ENCODE measurements at regions not wholly inside any gene's neighbourhood (a gene's known extent, or its start where the extent isn't known, plus 50 kb on each side); places are given as distances from the start of the nearest gene placed in this dataset.

- Histone ChIP-seq H3K4me2 (ENCODE audit: low read length) (no peak overlapping the region), H4K20me1 (ENCODE audit: low read length) (no peaks in the 10 kb centered on the region), H3K9me2 (replicated peaks; ENCODE audit: low read length) (no peaks in the 10 kb centered on the region), H3K4me3 (ENCODE audit: low read length) (no peak overlapping the region), H3K79me2 (ENCODE audit: low read length) (no peaks in the 10 kb centered on the region), H3F3A (ENCODE audit: low read length, unreplicated experiment) (no peaks in the 10 kb centered on the region), H3K9ac (ENCODE audit: low read length) (no peak overlapping the region), H3K9me3 (ENCODE audit: low read length) (0 out of 2 replicates have a peak, but pooled peaks cover 5% of the 10 kb centered on the region), H2AFZ (ENCODE audit: low read length) (no peak overlapping the region), H3K27me3 (ENCODE audit: low read length) (no peaks in the 10 kb centered on the region), H3K36me3 (ENCODE audit: low read depth, low read length) (no peaks in the 10 kb centered on the region), H3K27ac (ENCODE audit: low read length) (no peak overlapping the region), H3K4me1 (ENCODE audit: insufficient read depth, low read length) (no peaks in the 10 kb centered on the region)
- ATAC-seq (no peak), DNase-seq (no peak)
- ChIA-PET CTCF (no interaction called here), POLR2A (ENCODE audit: unreplicated experiment) (no interaction called here)
- no TSS peak for BruUV-seq (replicated peaks)
- no peak for TF ChIP-seq EZH2 (IDR thresholded peaks at IDR 0.05; ENCODE audit: low read length, unreplicated experiment)
- TF ChIP-seq EZH2phosphoT487 (IDR thresholded peaks at IDR 0.05; ENCODE audit: borderline replicate concordance, low read length), result no peak
- TF ChIP-seq CTCF (conservative IDR thresholded peaks at IDR 0.05; ENCODE audit: low read depth, low read length), result no peak
- intact Hi-C loops (cut with micrococcal nuclease), result no loop called here
Measured at GRCh38 chr20:40551125-40551530, 137.9 kb downstream of the MAFB start.

- H4K20me1 ChIP-seq (ENCODE audit: low read length), result no peaks in the 10 kb centered on the region
- no peak overlapping the region for H3K4me2 ChIP-seq (ENCODE audit: low read length)
- TF ChIP-seq EZH2 (IDR thresholded peaks at IDR 0.05; ENCODE audit: low read length, unreplicated experiment), result no peak
- TF ChIP-seq CTCF (conservative IDR thresholded peaks at IDR 0.05; ENCODE audit: low read depth, low read length), result no peak
- no peak for TF ChIP-seq EZH2phosphoT487 (IDR thresholded peaks at IDR 0.05; ENCODE audit: borderline replicate concordance, low read length)
- no peak overlapping the region for H3K4me3 ChIP-seq (ENCODE audit: low read length)
- ChIA-PET CTCF (no interaction called here), POLR2A (ENCODE audit: unreplicated experiment) (no interaction called here)
- no peaks in the 10 kb centered on the region for H3K4me1 ChIP-seq (ENCODE audit: insufficient read depth, low read length)
- no peak for DNase-seq
- no peak overlapping the region for H2AFZ ChIP-seq (ENCODE audit: low read length)
- no peaks in the 10 kb centered on the region for H3K79me2 ChIP-seq (ENCODE audit: low read length)
- intact Hi-C loops (cut with micrococcal nuclease), result no loop called here
- H3K27me3 ChIP-seq (ENCODE audit: low read length), result no peaks in the 10 kb centered on the region
- H3K9ac ChIP-seq (ENCODE audit: low read length), result no peak overlapping the region
- BruUV-seq (replicated peaks), result no TSS peak
- no peak overlapping the region for H3K27ac ChIP-seq (ENCODE audit: low read length)
- no peaks in the 10 kb centered on the region for H3F3A ChIP-seq (ENCODE audit: low read length, unreplicated experiment)
- no peaks in the 10 kb centered on the region for H3K36me3 ChIP-seq (ENCODE audit: low read depth, low read length)
- H3K9me3 ChIP-seq (ENCODE audit: low read length), result 0 out of 2 replicates have a peak, but pooled peaks cover 5% of the 10 kb centered on the region
- H3K9me2 ChIP-seq (replicated peaks; ENCODE audit: low read length), result no peaks in the 10 kb centered on the region
- ATAC-seq, result no peak
Measured at GRCh38 chr20:40547483-40548091, 141.4 kb downstream of the MAFB start.

GRCh38 chr20:40545478-40545877, 143.6 kb downstream of the MAFB start:
- Histone ChIP-seq H3K27ac (ENCODE audit: low read length) (no peak overlapping the region), H4K20me1 (ENCODE audit: low read length) (no peaks in the 10 kb centered on the region), H3K4me1 (ENCODE audit: insufficient read depth, low read length) (no peaks in the 10 kb centered on the region), H3K9me3 (ENCODE audit: low read length) (0 out of 2 replicates have a peak, but pooled peaks cover 8% of the 10 kb centered on the region), H3K9ac (ENCODE audit: low read length) (no peak overlapping the region), H3K79me2 (ENCODE audit: low read length) (no peaks in the 10 kb centered on the region), H3K4me2 (ENCODE audit: low read length) (no peak overlapping the region), H2AFZ (ENCODE audit: low read length) (no peak overlapping the region), H3K27me3 (ENCODE audit: low read length) (no peaks in the 10 kb centered on the region), H3K9me2 (replicated peaks; ENCODE audit: low read length) (no peaks in the 10 kb centered on the region), H3K36me3 (ENCODE audit: low read depth, low read length) (no peaks in the 10 kb centered on the region), H3F3A (ENCODE audit: low read length, unreplicated experiment) (no peaks in the 10 kb centered on the region), H3K4me3 (ENCODE audit: low read length) (no peak overlapping the region)
- TF ChIP-seq EZH2phosphoT487 (IDR thresholded peaks at IDR 0.05; ENCODE audit: borderline replicate concordance, low read length) (no peak), EZH2 (IDR thresholded peaks at IDR 0.05; ENCODE audit: low read length, unreplicated experiment) (no peak), CTCF (conservative IDR thresholded peaks at IDR 0.05; ENCODE audit: low read depth, low read length) (no peak)
- ChIA-PET CTCF (no interaction called here), POLR2A (ENCODE audit: unreplicated experiment) (no interaction called here)
- intact Hi-C loops (cut with micrococcal nuclease), result no loop called here
- no peak for ATAC-seq
- no TSS peak for BruUV-seq (replicated peaks)
- DNase-seq, result no peak
